BLaER1 treated with 17β-estradiol and CSF1 and Interleukin-3, amounts not matched to agents 10 nM and 100 nM (cell line): ENCODE measurements at regions not wholly inside any gene's neighbourhood (a gene's known extent, or its start where the extent isn't known, plus 50 kb on each side); places are given as distances from the start of the nearest gene placed in this dataset.

ENCODE experiments used
- H3K27ac ChIP-seq, 11 experiments: shearing (Covaris generic); formaldehyde crosslinking; 2 replicates each; pipeline ENCODE4 v1.8.1; 2022
- H3K27me3 ChIP-seq, 11 experiments: shearing (Covaris generic); formaldehyde crosslinking; 2 replicates each; pipeline ENCODE4 v1.8.1; 2022
- H3K36me3 ChIP-seq, 11 experiments: shearing (Covaris generic); formaldehyde crosslinking; 2 replicates each; pipeline ENCODE4 v1.8.1; 2022
- H3K4me1 ChIP-seq, 10 experiments: shearing (Covaris generic); formaldehyde crosslinking; 2 replicates each; pipeline ENCODE4 v1.8.1; 2022
- H3K4me2 ChIP-seq, 11 experiments: shearing (Covaris generic); formaldehyde crosslinking; 2 replicates each; pipeline ENCODE4 v1.8.1; 2022
- H3K4me3 ChIP-seq, 10 experiments: shearing (Covaris generic); formaldehyde crosslinking; 2 replicates each; pipeline ENCODE4 v1.8.1; 2022
- H3K9ac ChIP-seq, 11 experiments: shearing (Covaris generic); formaldehyde crosslinking; 2 replicates each; pipeline ENCODE4 v1.8.1; 2022
- H3K9me3 ChIP-seq, 11 experiments: shearing (Covaris generic); formaldehyde crosslinking; replicated peaks in 1 of 11; 2 replicates each; pipeline ENCODE4 v1.8.1; 2022
- H4K20me1 ChIP-seq, 11 experiments: shearing (Covaris generic); formaldehyde crosslinking; 2 replicates each; pipeline ENCODE4 v1.8.1; 2022
- Cebpa-rat ChIP-seq, 11 experiments: shearing (Covaris generic); IDR thresholded peaks; 2 replicates each; pipeline ENCODE4 v1.8.1; 2022

DNA sequence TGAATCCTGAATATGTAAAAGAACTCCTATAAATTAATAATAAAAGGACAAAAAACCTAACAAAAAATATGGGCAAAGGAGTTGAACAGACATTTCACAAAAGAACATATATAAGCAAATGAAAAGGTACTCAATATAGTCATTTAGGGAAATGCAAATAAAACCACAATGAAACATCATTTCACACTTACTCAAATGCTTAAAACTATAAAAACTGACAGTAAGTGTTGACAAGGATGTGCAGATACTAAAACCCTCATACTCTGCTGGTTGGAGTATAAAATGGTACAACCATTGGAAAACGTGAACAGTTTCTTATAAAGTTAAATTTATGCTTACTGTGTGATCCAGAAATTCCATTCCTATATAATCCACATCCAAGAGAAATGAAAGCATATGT lies 247.1 kb downstream of the GXYLT1 start:
- no peak overlapping the region for H3K4me3 ChIP-seq
- H3K4me1 ChIP-seq: no peaks in the 10 kb centered on the region
- no peak overlapping the region for H3K9ac ChIP-seq
- H3K4me2 ChIP-seq: no peak overlapping the region
- H4K20me1 ChIP-seq: no peaks in the 10 kb centered on the region
- no peak for TF ChIP-seq Cebpa-rat (IDR thresholded peaks at IDR 0.05)
- peaks cover 0 to 5% (median 0%) of the 10 kb centered on the region in 11 experiments; a peak in 1 of 22 replicates for H3K9me3 ChIP-seq
- H3K27me3 ChIP-seq: no peaks in the 10 kb centered on the region
- H3K36me3 ChIP-seq: no peaks in the 10 kb centered on the region
- no peak overlapping the region for H3K27ac ChIP-seq

DNA sequence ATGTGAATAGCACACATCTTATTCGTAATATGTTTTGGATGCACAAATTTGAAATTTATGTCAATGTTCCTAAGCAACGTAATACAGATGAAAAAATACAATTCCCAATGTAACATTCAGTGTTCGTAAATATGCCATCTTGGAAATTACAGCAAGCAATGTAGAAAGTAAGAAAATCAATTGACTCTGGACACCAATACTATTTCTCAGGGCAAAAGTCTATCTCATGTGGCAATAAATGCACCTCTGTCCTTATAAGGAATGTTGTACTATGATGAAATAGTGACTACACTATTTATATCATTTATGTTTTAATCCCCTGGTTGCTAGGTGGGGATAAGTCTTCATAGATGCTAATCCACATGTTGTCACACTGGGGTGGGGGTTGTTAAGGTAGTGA lies 251.2 kb downstream of the GXYLT1 start:
- Histone ChIP-seq H4K20me1 (no peaks in the 10 kb centered on the region), H3K4me2 (no peak overlapping the region), H3K27me3 (no peaks in the 10 kb centered on the region), H3K4me1 (no peaks in the 10 kb centered on the region), H3K9ac (no peak overlapping the region), H3K9me3 (peaks cover 0 to 5% (median 0%) of the 10 kb centered on the region in 11 experiments; a peak in 1 of 22 replicates), H3K27ac (no peak overlapping the region), H3K36me3 (no peaks in the 10 kb centered on the region), H3K4me3 (no peak overlapping the region)
- no peak for TF ChIP-seq Cebpa-rat (IDR thresholded peaks at IDR 0.05)

DNA sequence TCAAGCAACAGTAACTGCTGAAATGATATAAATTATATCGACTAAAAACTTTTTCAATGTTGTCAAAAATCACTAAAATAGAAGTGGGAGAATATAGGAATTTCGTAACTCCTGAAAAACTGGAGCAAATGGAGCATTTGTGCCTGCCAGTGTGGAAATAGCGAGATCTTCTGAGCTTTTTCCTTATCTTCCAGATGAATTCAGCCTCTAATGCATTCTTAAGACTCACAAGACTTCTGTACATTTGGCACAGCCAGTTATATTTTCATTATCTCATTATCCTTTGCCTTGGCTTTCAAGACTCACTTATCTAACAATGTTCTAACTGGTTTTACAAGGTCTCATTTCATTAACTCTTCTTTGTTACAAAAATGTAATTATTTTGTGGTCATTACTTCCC lies 252.4 kb downstream of the GXYLT1 start:
- Histone ChIP-seq H3K27me3 (no peaks in the 10 kb centered on the region), H4K20me1 (no peaks in the 10 kb centered on the region), H3K36me3 (no peaks in the 10 kb centered on the region), H3K9me3 (no peaks in the 10 kb centered on the region), H3K9ac (no peak overlapping the region), H3K27ac (no peak overlapping the region), H3K4me3 (no peak overlapping the region), H3K4me1 (no peaks in the 10 kb centered on the region), H3K4me2 (no peak overlapping the region)
- TF ChIP-seq Cebpa-rat (IDR thresholded peaks at IDR 0.05): no peak

DNA sequence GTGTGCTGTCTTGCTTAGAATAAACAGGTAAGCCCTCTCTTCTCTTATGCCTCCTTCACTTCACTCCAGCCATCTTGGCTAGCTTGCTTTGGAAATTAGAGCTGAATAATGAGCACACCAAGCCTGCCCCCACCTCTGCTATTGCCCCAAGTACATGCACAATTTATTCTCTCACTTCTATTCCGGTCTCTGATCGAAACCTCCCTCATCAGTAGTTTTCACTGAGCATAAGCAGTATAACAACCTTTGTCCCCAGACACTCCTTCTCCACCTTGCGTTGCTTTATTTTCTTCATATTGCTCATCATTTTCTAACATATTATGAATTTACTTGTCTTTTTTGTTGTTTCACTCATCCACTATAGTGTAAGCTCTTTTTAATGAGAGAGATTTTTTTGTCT lies 253.4 kb downstream of the GXYLT1 start:
- no peak for TF ChIP-seq Cebpa-rat (IDR thresholded peaks at IDR 0.05)
- H3K27ac ChIP-seq: no peak overlapping the region
- H3K4me1 ChIP-seq: no peaks in the 10 kb centered on the region
- no peak overlapping the region for H3K4me3 ChIP-seq
- H3K36me3 ChIP-seq: no peaks in the 10 kb centered on the region
- H3K4me2 ChIP-seq: no peak overlapping the region
- H3K27me3 ChIP-seq: no peaks in the 10 kb centered on the region
- H3K9me3 ChIP-seq: no peaks in the 10 kb centered on the region
- H4K20me1 ChIP-seq: no peaks in the 10 kb centered on the region
- no peak overlapping the region for H3K9ac ChIP-seq

DNA sequence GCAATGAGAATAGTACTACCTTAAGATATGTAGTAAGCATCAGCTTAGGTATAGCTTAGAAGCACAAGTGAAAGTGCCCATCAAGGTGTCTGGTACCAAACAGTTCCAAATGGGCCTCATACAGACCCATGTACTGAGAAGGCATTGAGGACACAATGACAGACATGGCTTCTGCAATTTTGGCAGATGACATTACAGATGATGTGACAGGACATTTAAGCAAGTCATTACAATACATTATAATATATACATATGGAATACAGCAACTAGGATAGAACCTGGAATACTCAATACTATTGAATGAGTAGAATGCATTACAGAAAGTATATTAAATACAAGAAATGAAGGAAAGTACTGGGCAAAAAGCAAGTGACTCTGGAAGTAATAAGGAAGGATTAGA lies 256.4 kb downstream of the GXYLT1 start:
- no peak for TF ChIP-seq Cebpa-rat (IDR thresholded peaks at IDR 0.05)

DNA sequence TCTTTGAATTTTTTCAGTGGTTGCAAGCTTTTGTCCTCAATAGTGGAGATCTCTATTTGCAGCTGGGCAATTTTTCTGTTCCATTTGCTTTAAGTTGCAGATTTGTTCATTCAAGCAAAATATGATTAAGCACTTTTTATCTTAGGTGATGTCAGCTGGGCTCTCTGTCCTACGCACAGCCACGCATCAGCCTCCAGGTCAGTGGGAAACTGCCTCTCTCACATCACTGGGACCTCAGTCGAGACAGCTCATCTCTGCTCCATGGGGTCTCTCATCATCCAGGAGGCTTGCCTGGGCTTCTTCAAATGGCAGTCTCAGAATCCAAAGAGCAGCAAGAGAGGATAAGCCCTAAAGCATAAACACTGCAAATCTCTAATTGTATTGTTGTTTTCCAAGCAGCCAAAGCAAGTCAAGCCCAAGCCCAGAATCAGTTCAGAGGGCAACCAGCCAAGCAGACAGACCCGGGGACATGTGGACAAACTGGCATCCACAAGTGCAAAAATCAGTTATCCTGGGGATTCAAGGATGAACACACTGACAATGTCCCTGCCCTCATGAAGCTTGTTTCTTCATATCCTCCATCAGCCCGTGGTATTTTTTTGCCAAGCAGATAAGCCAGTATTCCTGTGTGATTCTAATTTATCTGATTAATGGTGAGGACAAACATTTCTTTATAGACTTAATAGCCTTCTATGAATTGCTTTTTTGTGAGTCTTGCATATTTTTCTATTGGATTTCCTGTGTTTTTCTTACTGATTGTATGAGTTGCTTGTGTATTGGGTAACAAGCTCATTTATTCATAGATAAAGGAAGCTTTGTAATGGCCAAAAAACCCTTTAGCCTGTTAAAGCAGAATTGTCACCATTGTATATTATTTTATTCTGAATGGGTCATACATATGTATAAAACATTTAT lies 262.5 kb downstream of the GXYLT1 start:
- Histone ChIP-seq H3K9me3 (no peaks in the 10 kb centered on the region), H3K4me3 (no peak overlapping the region), H3K9ac (no peak overlapping the region), H3K36me3 (no peaks in the 10 kb centered on the region), H3K4me1 (no peaks in the 10 kb centered on the region), H3K27ac (no peak overlapping the region), H3K27me3 (no peaks in the 10 kb centered on the region), H3K4me2 (no peak overlapping the region), H4K20me1 (no peaks in the 10 kb centered on the region)
- TF ChIP-seq Cebpa-rat (IDR thresholded peaks at IDR 0.05): no peak

More for the DNA sequence above, 256.4 kb downstream of the GXYLT1 start:
- no peak overlapping the region for H3K27ac ChIP-seq
- no peaks in the 10 kb centered on the region for H3K36me3 ChIP-seq
- no peak overlapping the region for H3K4me2 ChIP-seq
- no peaks in the 10 kb centered on the region for H3K9me3 ChIP-seq
- no peaks in the 10 kb centered on the region for H4K20me1 ChIP-seq
- H3K4me3 ChIP-seq: no peak overlapping the region
- H3K4me1 ChIP-seq: no peaks in the 10 kb centered on the region
- no peak overlapping the region for H3K9ac ChIP-seq
- no peaks in the 10 kb centered on the region for H3K27me3 ChIP-seq

DNA sequence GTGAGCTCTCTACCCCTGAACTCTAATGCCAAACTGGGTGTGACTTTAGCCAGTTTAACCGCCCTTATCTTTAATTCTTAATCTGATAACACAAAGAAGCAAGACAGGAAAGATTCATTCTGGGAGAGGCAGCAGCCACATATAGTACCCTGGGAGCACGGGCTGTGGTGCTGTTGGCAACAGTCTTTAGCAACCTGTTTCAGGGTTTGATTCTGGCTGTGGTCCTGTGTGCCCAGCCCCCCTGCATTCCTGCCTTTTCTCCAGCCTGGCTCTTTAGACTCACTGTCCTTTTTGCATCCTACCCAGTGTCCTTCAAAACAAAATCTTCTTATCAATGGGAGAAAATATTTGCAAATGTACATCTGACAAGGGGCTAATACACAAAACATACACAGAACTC lies 275.2 kb downstream of the GXYLT1 start:
- Histone ChIP-seq H4K20me1 (no peaks in the 10 kb centered on the region), H3K9me3 (peaks cover 0 to 2% (median 0%) of the 10 kb centered on the region in 11 experiments; a peak in 1 of 22 replicates), H3K4me1 (no peaks in the 10 kb centered on the region), H3K4me3 (no peak overlapping the region), H3K4me2 (no peak overlapping the region), H3K9ac (no peak overlapping the region), H3K36me3 (no peaks in the 10 kb centered on the region), H3K27me3 (no peaks in the 10 kb centered on the region), H3K27ac (no peak overlapping the region)
- no peak for TF ChIP-seq Cebpa-rat (IDR thresholded peaks at IDR 0.05)

DNA sequence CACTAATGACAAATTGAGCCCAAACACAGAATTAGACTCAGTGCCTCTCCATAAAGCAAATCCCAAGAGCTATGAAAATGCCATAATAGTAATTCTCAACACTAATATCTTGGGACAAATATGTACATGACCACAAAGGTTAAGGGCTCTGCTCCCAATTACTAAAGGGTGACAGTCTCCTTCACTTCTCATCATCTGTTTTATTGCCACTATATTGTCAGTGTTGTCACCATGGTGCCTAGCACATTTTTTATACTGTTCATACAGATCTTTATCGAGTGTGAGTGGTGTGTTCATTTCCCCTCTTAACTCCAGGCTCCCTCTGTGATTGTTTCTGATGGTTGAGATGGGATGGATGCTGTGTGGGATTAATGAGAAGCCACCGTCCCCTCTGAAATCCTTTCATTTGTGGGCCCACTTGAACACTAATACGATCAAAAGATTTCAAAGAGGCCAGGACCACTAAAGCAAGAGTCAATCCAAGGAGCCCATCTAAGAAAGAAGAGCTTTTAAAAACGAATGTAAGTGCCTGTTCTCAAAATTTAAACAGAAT lies 277.7 kb downstream of the GXYLT1 start:
- Histone ChIP-seq H3K9ac (no peak overlapping the region), H3K4me2 (no peak overlapping the region), H3K36me3 (no peaks in the 10 kb centered on the region), H4K20me1 (no peaks in the 10 kb centered on the region), H3K27me3 (no peaks in the 10 kb centered on the region), H3K27ac (no peak overlapping the region), H3K4me3 (no peak overlapping the region), H3K4me1 (no peaks in the 10 kb centered on the region), H3K9me3 (peaks cover 0 to 10% (median 0%) of the 10 kb centered on the region in 11 experiments; a peak in 4 of 22 replicates)
- TF ChIP-seq Cebpa-rat (IDR thresholded peaks at IDR 0.05): no peak

DNA sequence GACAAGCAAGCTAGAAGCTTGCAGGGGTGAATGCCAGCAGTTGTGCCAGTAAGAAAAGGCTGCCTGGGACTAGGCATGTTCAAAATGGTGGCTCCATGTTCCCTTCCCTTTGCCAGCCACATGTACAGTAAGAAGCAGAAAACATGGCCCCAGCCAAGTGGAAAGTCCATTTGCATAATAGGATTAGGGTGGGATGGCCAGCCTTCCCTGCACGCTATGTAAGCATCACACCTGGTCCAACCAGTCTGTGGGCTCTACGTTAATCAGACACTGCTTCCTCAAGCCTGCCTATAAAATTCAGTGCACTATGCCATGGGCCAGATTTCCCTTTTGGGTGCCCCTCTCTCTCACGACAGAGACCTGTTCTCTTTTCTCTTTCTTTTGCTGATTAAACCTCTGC lies 288.4 kb downstream of the GXYLT1 start:
- Histone ChIP-seq H3K9ac (no peak overlapping the region), H3K27ac (no peak overlapping the region), H3K4me1 (no peaks in the 10 kb centered on the region), H4K20me1 (no peaks in the 10 kb centered on the region), H3K9me3 (peaks cover 0 to 8% (median 5%) of the 10 kb centered on the region in 11 experiments; a peak in 10 of 22 replicates), H3K4me3 (no peak overlapping the region), H3K36me3 (no peaks in the 10 kb centered on the region), H3K27me3 (no peaks in the 10 kb centered on the region), H3K4me2 (no peak overlapping the region)
- no peak for TF ChIP-seq Cebpa-rat (IDR thresholded peaks at IDR 0.05)

DNA sequence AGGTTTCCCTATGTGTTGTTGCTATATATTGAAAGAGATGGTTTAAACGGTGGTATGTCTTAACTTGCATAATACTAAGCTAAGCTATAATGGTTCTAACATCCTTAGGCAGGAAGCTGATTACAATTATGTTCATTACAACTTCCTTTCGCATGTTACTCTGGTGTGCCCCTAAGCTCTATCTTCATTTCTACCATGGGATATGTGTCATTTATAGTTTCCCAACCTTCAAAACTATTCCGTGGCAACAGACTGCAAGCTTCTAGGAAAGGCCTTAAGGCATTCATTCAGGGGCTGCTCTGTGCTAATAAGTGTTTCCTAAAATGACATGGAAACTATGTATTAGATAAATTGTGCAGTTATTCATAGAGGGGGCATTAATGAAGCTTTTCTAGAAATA lies 294.6 kb downstream of the GXYLT1 start:
- no peak overlapping the region for H3K4me2 ChIP-seq
- no peaks in the 10 kb centered on the region for H3K27me3 ChIP-seq
- TF ChIP-seq Cebpa-rat (IDR thresholded peaks at IDR 0.05): no peak

More for the DNA sequence above, 294.6 kb downstream of the GXYLT1 start:
- no peak overlapping the region for H3K4me3 ChIP-seq
- H3K36me3 ChIP-seq: no peaks in the 10 kb centered on the region
- no peaks in the 10 kb centered on the region for H4K20me1 ChIP-seq
- no peak overlapping the region for H3K9ac ChIP-seq
- H3K27ac ChIP-seq: no peak overlapping the region
- H3K9me3 ChIP-seq: peaks cover 0 to 5% (median 0%) of the 10 kb centered on the region in 11 experiments; a peak in 1 of 22 replicates
- H3K4me1 ChIP-seq: 0 out of 20 replicates have a peak, but pooled peaks cover 0 to 4% (median 0%) of the 10 kb centered on the region in 10 experiments
